Activated CD4-positive, alpha-beta T cell treated with anti-CD3 and anti-CD28 coated beads, Interleukin-2, amount 50 U/mL, for 1 hour (primary cell): ENCODE measurements at regions not wholly inside any gene's neighbourhood (a gene's known extent, or its start where the extent isn't known, plus 50 kb on each side); places are given as distances from the start of the nearest gene placed in this dataset.

ENCODE experiments used
- DNase-seq: peaks from one replicate; pipeline ENCODE4 v3.0.0-alpha.2; 2020

- DNase-seq = no peak
Observed at GRCh38 chr6:15061180-15061641, 184.7 kb upstream of the JARID2 start.

DNA sequence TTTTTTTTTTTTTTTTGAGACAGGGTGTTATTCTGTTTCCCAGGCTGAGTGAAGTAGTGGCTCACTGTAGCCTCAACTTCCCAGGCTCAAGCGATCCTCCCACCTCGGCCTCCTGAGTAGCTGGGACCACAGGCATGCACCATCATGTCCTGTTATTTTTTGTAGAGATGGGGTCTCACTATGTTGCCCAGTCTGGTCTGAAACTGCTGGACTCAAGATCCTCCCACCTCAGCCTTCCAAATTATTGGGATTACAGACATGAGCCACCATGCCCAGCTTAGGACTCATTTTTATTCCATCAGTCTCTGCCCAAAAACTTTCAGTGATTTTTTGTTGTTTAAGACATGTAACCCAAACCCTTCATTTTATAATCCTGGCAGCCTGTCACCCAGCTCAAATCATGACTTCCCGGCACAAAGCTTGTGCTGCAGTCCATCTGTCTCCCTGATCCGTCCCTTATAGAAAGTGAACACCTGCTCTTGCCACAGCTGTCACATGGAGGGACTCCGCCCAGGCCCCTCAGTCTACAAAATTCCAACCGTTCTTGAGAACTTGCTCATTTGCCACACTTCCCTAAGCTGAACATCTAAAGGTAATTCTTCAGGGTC, 183.9 kb upstream of the JARID2 start:
- no peak for DNase-seq

DNA sequence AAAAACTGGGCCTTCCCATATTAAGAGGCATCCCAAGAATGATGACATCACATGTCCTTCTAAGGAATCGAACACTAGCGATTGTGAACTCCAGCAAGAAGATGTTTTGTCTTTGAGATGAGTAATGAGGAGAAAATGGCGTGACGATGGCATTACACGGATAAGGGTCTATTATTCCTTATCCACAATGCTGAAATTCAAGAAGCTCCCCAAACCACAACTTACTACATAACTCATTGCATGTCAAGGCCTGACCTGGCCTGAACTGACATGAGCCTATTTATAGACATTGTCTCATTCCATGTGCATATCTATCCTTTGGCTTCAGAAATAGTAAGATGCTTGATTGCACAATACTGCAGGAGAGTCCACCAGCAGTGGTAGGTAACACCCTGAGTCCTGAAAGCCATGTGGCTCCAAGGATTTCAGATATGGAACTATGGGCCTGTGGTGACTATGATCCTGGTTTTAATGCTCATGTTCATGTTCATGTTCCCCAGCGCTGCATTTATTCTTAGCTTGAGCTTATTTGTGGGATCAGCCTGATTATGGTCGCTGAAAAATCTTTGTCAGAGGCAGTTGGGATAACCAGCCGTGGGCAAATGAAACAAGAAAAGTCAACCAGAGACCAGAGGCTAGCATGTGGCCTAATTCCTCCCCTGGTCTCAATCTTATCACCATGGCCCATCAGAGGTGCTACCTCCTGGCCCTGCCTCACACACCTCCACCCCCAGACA, 183.2 kb upstream of the JARID2 start:
- no peak for DNase-seq

DNA sequence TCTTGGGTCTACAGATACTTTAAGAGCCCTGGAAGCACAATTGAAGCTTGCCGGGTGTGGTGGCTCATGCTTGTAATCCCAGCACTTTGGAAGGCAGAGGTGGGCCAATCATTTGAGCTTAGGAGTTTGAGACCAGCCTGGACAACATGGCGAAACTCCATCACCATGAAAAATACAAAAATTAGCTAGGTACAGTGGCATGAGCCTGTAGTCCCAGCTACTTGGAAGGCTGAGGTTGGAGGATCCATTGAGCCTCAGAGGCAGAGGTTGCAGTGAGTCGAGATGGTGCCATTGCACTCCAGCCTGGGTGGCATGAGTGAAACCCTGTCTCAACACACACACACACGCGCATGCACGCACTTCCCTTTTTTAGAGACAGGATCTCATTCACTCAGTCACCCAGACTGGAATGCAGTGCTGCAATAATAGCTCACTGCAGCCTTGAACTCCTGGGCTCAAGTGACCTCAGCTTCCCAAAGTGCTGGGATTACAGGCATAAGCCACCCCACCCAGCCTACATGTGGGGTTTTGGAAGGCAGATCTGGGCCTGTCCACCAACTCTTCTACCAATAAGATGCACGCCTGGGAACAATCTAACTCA, 182.5 kb upstream of the JARID2 start:
- DNase-seq = no peak

DNA sequence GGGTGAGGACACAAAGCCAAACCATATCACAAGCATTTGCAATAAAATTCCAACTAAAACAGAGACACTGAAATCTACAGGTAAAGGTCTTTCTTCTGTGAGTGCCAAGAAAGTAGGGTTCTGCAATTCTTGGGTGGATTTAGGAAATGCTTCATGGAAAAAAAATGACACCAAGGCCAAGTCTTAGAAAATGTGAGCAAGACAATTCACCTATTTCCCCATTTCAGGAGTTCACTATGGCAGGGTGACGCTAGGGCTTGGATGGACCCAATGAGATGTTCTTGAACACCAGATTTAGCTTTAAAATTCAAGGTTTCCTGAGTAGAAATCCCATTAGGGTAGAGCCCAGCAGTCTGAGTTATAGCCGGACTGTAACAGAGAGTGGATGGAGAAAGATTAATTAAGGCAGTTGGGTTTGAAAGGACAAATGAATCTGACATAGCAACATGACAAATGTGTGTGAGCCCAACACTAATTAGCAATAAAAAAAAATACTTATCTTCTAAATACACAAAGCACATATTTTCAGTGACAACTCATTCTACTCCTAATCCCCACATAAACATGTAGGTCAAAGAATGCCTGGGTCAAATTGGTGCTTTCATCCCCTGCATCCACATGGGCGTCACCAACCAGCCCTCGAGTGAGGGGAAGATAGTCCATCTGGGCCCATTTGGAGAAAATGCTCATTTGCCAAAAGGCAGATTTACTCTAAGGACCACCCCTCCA, 180.4 kb upstream of the JARID2 start:
- DNase-seq = no peak

- DNase-seq = no peak
Observed at GRCh38 chr6:15066089-15066758, 179.6 kb upstream of the JARID2 start.

DNA sequence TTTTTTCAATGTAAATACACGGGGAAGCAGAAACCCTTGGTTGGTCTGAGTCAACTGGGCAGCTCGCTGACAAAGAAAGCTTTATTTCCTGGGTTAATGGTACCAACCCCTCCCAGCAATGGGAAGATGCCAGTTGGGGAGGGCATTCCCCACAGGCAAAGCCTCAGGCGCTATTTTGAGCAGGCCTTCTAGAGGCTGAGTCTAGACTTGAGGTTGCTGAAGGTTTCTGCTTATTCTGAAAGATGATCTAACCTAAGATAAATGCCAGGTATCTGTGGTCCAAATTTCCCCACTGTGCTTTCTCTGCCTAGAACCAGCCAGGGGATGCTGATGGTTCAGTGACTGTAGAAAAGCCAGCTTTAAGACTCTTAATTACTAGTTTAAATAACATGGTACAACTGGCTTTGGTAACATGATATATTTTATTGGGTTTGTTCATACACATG, 172.5 kb upstream of the JARID2 start:
- DNase-seq = no peak

DNA sequence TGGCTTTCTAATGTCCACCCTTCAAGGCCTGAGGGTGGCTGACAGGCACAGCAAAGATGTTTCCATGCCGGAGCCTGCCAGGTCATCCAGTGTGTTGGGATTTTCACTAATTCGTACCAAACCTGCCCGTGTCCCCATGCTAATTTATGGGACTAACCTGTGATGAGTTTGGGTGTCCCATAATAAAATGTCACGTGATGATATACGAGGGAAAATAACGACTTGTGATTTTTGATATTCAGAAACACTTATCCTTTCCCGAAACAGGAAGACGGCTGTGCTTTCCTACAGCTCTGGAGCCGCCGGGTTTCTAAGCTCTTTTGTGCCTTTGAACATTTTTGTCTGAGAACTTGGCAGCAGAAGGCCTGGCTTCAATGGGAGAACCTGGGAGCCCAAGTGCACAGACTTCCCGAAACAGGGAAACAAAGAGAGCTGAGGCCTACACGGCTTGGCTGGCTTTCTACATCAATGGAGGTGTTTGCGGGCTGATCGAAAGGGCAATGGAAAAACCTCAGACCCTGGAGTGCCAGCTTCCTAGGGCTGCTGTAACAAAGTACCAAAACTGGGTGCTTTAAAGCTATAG, 171.9 kb upstream of the JARID2 start:
- DNase-seq = no peak

DNA sequence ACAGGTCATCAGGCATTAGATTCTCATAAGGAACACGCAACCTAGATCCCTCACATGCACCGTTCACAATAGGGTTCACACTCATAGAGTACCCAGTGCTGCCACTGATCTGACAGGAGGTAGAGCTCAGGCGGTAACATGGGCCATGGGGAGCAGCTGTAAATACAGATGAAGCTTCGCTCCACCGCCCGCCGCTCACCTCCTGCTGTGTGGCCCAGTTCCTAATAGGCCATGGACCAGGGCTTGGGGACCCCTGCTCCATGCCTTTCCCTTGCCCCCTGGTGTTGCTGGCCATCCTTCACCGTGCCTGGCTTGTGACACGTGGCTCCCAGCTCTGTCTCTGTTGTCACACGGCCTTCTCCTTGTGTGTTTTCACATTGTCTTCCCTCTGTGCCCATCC, 171.1 kb upstream of the JARID2 start:
- no peak for DNase-seq

DNA sequence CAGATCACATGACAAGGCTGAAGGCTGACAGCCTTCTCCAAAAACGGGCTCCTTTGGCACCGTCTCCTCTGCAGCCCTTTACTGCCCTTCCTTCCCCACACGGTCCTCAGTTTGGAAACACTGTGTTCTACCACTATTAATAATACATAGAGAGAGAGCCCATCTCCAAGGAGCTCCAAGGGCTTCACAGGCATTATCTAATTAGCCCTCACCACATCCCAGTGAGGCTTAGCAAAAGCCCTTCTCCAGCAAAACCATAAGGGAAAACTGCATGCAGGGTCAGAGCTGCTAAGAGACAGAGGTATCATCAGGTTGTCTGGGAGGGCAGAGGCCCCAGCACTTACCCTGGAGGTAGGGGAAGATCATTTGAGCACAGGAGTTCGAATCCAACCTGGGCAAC, 169.3 kb upstream of the JARID2 start:
- no peak for DNase-seq

GRCh38 chr6:15077006-15077405, 168.9 kb upstream of the JARID2 start:
- DNase-seq = no peak

DNA sequence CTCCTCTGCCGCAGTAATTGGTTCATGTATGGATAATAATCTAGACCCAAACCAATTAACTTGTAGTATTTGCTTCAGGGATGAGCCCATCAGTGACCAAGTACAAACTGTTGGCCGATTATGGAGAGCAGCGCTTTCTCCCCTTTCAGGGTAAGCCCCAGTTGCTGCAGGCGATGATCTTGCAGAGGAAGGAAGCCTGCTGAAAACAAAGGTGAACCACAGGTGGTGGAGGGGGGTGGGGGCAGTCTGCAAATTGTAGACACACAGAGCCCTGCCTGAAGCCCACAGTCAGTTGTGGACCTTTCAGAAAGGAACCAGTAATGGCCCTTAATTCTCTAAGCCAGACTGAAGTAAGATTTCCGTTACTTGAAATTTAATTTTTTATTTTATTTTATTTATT, 167.9 kb upstream of the JARID2 start:
- no peak for DNase-seq

DNA sequence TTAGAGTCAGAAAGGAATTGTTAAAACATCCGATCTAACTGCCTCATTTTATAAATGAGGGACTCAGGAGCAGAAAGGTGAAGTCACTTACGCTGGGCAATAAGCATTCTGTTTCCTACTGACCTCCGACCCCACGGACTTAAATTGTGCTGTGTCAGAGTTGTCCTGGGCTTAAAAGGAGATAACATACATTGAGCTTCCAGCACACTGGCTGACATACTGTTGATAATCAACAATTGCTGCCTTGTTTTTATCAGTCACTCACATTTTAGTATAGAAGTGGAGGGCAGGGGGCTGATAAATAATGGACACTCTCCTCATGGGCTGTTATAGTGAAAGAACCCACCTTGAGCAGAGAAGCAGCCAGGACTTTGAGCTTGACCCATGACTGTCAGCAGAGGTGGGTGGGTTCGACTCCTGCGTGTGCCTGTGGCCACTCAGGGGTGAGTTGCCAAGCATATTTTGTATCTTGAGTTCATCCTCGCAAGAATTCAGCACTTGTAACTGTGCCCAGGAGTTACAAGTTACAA, 166.5 kb upstream of the JARID2 start:
- no peak for DNase-seq

DNA sequence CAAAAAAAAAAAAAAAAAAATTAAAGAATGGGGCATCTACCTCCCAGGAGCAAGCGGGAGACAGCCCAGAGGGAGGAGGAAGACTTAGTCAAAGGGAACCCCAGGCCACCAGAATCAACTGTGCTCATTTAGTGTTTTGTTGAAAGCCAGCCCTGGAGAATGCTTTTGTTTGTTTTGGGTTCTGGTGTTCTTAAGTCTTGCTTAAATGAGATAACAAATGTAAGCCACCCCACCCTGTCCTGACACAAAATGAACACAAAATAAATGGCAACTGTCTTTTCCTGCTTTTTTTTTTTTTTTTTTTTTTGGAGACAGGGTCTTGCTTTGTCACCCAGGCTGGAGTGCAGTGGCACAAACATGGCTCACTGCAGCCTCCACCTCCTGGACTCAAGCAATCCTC, 165.0 kb upstream of the JARID2 start:
- DNase-seq = no peak

- no peak for DNase-seq
Observed at GRCh38 chr6:15081447-15081846, 164.4 kb upstream of the JARID2 start.

DNA sequence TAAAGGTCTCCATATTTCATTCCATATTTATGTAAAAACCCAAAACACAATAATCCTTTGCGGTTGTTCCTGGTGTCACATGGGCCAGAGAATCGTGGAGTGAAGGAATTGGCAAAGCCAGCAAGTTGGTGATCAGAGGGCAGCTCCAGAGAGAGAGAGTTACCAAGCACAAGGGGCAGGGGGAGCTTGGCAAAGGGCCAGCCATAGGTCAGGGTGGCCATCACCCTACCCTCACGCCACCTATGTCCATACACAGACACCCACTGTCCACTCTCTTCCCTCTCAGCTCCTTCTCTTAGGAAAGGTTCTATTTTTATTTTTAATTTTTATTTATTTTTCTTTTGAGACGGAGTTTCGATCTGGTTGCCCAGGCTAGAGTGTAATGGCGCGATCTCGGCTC, 163.2 kb upstream of the JARID2 start:
- DNase-seq = no peak

- DNase-seq = no peak
Observed at GRCh38 chr6:15086348-15087158, 159.3 kb upstream of the JARID2 start.

GRCh38 chr6:15087186-15087589, 158.7 kb upstream of the JARID2 start:
- no peak for DNase-seq

DNA sequence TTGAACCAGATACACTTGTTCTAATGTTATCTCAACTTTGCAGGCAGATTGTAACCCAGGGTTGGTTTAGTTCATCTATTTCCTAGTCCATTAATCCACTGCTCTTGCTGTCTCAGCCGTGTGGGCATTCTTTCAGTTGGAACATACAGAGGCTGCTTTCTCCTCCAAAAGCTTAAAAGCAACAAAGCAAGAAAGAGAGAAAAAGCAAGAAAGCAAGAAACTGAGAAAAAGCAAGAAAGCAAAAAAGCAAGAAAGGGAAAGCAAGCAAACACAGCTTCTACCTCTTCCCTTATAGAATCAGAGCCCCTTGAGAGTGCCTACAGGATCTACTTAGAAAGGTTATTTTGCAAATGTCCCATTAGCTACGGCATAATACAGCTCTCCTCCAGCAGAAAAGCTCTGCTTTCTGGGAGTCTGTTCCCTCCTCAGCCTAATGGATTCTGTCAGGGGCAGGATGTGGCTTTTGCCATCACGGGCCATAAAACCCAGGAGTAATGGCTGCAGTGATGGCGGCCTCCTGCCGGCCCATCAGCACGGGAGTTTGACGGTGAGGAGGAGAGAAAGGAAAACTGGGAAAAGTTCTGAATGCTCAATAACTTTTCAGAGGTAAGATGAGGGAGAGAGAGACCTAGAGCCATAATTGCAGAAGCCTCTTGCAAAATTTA, 156.8 kb upstream of the JARID2 start:
- DNase-seq = no peak

DNA sequence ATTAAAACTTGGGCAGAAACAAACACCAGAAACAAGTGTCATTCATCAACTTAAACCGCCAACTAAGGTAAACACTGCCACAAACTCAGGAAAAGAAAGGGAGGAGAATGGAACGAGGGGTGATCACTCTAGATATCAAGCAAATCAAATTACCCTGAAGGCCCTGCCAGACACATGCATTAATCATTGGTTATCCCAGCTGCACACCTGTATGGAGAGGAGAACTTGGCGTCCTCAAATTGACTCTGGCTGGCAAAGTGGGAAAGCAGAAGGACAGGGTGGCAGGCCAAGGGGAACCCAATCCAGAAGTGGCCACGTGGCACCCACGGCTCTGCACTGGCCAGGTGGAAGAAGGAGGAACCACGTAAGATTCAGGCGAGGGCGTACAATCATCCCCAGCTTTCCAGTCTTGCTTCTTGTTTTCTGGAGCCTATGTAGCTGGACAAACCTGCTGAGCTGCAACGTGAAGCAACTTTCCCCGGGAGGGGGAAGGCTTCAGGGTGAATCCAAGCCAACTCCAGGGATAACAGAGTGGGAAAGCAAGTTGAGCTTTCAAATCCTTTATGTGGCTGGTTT, 156.2 kb upstream of the JARID2 start:
- no peak for DNase-seq
